Mammary epithelial cell (primary cell): ENCODE measurements at regions not wholly inside any gene's neighbourhood (a gene's known extent, or its start where the extent isn't known, plus 50 kb on each side); places are given as distances from the start of the nearest gene placed in this dataset.

ENCODE experiments used
- EZH2 ChIP-seq: IDR thresholded peaks from 2 replicates; pipeline ENCODE4 v1.6.1; 2012; ENCODE audit warnings: low read length, inconsistent platforms, borderline replicate concordance
- TF ChIP-seq, protein P1 (sequence below), 2 donors: IDR thresholded peaks in 1 of 2; conservative IDR thresholded peaks in 1 of 2; 2 replicates each; pipeline ENCODE4 v1.5.1; 2011 to 2012; ENCODE audit warnings: inconsistent platforms in 2 of 2, low read length in 2 of 2, mild to moderate bottlenecking in 2 of 2, control low read depth in 1 of 2, low read depth in 1 of 2; ENCODE audit not compliant: insufficient read depth in 1 of 2; ENCODE audit errors: extremely low read depth in 1 of 2

DNA sequence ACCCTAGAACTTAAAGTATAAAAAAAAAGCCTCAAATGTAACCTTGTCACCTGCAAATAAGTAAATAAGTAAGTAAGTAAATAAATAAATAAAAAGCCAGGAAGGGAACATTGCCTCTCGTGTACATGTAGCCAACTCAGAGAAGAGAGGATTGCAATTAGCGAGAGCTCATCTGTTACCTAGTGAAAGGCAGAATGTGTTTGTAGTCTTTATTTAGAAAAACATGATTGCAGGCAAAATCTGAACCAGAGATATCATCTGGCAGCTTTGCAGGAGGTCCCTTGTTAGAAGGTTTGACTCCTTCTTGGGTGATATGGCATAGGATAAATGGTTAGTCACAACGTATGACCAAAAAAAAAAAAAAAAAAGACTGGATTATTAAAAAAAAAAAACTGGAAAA is 71.6 kb upstream of the SYN2 start:
- TF ChIP-seq, protein P1, sequence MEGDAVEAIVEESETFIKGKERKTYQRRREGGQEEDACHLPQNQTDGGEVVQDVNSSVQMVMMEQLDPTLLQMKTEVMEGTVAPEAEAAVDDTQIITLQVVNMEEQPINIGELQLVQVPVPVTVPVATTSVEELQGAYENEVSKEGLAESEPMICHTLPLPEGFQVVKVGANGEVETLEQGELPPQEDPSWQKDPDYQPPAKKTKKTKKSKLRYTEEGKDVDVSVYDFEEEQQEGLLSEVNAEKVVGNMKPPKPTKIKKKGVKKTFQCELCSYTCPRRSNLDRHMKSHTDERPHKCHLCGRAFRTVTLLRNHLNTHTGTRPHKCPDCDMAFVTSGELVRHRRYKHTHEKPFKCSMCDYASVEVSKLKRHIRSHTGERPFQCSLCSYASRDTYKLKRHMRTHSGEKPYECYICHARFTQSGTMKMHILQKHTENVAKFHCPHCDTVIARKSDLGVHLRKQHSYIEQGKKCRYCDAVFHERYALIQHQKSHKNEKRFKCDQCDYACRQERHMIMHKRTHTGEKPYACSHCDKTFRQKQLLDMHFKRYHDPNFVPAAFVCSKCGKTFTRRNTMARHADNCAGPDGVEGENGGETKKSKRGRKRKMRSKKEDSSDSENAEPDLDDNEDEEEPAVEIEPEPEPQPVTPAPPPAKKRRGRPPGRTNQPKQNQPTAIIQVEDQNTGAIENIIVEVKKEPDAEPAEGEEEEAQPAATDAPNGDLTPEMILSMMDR (conservative IDR thresholded peaks at IDR 0.05 in 1 of 2, IDR thresholded peaks at IDR 0.05 in 1 of 2; ENCODE audit: extremely low read depth in 1 of 2, insufficient read depth in 1 of 2, low read depth in 1 of 2, low read length in 2 of 2) = no peak
- TF ChIP-seq EZH2 = no peak
